ENCODE measurements at regions not wholly inside any gene's neighbourhood (a gene's known extent, or its start where the extent isn't known, plus 50 kb on each side); places are given as distances from the start of the nearest gene placed in this dataset.

DNA sequence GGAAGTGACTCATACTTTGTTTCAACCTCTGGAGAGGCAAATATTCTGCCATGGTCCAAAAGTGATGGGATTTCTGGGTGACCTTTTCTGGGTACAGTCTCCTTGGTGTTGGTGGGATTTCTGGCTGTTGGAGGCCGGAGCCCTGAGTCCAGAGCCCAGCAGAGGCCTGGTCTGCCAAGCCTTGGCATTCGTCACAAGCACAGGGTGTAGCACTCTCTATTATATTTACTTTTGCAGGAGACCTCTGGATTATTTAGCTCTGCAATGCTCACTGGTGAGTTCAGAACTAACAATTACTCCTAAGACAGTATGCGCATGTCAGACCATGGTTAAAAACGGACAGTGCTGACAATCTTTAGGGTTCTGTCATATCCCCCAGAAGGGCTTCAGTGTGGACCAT lies 201.6 kb upstream of the TWIST2 start:
- H3K27me3 Mint-ChIP-seq (ENCODE audit: low read depth, poor library complexity) = peaks cover 6% of the 10 kb centered on the region
- DNase-seq = no peak
- H3K27ac Mint-ChIP-seq = no peak overlapping the region
- H3K9me3 Mint-ChIP-seq = peaks cover 3% of the 10 kb centered on the region
- TF ChIP-seq, protein P1, sequence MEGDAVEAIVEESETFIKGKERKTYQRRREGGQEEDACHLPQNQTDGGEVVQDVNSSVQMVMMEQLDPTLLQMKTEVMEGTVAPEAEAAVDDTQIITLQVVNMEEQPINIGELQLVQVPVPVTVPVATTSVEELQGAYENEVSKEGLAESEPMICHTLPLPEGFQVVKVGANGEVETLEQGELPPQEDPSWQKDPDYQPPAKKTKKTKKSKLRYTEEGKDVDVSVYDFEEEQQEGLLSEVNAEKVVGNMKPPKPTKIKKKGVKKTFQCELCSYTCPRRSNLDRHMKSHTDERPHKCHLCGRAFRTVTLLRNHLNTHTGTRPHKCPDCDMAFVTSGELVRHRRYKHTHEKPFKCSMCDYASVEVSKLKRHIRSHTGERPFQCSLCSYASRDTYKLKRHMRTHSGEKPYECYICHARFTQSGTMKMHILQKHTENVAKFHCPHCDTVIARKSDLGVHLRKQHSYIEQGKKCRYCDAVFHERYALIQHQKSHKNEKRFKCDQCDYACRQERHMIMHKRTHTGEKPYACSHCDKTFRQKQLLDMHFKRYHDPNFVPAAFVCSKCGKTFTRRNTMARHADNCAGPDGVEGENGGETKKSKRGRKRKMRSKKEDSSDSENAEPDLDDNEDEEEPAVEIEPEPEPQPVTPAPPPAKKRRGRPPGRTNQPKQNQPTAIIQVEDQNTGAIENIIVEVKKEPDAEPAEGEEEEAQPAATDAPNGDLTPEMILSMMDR (IDR thresholded peaks at IDR 0.05) = no peak
- no peaks in the 10 kb centered on the region for H3K36me3 Mint-ChIP-seq (ENCODE audit: low read depth)
- no peak overlapping the region for H3K4me3 Mint-ChIP-seq
- H3K4me1 Mint-ChIP-seq = peaks cover 17% of the 10 kb centered on the region

GRCh38 chr2:238646803-238647202 lies 201.1 kb upstream of the TWIST2 start:
- no peak overlapping the region for H3K27ac Mint-ChIP-seq
- H3K27me3 Mint-ChIP-seq (ENCODE audit: low read depth, poor library complexity) = peaks cover 6% of the 10 kb centered on the region
- TF ChIP-seq, protein P1 (IDR thresholded peaks at IDR 0.05) = no peak
- peaks cover 17% of the 10 kb centered on the region for H3K4me1 Mint-ChIP-seq
- H3K9me3 Mint-ChIP-seq = peaks cover 3% of the 10 kb centered on the region
- no peak overlapping the region for H3K4me3 Mint-ChIP-seq
- H3K36me3 Mint-ChIP-seq (ENCODE audit: low read depth) = no peaks in the 10 kb centered on the region
- no peak for DNase-seq

DNA sequence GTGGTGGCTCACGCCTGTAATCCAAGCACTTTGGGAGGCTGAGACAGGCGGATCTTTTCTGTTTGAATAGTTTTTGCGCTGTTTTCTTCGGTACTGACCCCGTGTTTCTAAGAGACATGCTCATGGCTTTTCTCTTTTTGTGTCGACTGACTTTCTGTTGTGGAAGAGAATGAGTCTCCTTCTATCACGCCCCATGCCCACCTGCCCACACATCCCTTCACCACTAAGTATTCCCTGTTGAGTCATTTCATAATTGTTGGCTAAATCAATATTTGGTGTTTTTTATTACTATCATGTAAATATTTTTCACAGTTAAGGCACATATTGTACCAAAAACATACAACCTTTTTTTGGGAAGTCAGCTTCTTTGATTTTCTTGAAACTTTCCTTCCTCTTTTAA lies 198.8 kb upstream of the TWIST2 start:
- Mint-ChIP-seq H3K27ac (no peak overlapping the region), H3K9me3 (peaks cover 3% of the 10 kb centered on the region), H3K36me3 (ENCODE audit: low read depth) (no peaks in the 10 kb centered on the region), H3K4me3 (no peak overlapping the region), H3K4me1 (peaks cover 25% of the 10 kb centered on the region), H3K27me3 (ENCODE audit: low read depth, poor library complexity) (peaks cover 6% of the 10 kb centered on the region)
- no peak for DNase-seq
- TF ChIP-seq, protein P1 (IDR thresholded peaks at IDR 0.05) = no peak

DNA sequence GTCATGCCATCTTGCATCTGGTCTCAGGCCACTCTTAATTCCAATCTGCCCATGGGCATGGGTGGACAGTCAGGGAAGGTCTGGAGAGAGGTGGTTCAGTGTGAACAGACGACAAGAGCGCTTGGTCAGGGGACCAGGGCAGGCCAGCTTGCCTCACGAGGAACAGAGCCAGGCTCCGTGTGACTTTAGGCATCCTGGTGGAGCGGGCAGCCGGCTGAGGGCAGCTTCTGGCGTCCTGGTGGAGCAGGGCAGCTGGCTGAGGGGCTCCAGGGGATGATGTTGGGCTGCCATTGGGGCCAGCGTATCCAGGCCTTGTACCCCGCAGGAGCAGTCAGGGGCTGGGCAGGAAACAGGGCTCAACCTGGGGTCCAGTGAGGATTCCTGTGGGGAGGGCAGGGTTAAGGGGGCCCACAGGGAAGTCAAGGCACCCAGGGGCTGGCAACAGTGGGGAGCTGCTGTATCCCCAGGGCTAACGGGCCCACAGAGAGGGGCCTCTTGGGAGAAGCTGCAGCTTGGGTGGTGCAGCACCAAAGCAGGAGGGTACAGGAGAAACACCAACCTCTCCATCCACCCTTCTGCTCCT lies 197.9 kb upstream of the TWIST2 start:
- Mint-ChIP-seq H3K27ac (no peak overlapping the region), H3K36me3 (ENCODE audit: low read depth) (no peaks in the 10 kb centered on the region), H3K9me3 (peaks cover 3% of the 10 kb centered on the region), H3K27me3 (ENCODE audit: low read depth, poor library complexity) (peaks cover 6% of the 10 kb centered on the region), H3K4me1 (peaks cover 25% of the 10 kb centered on the region), H3K4me3 (no peak overlapping the region)
- no peak for DNase-seq
- TF ChIP-seq, protein P1 (IDR thresholded peaks at IDR 0.05) = no peak

- H3K27ac Mint-ChIP-seq = no peak overlapping the region
- H3K9me3 Mint-ChIP-seq = peaks cover 3% of the 10 kb centered on the region
- H3K27me3 Mint-ChIP-seq (ENCODE audit: low read depth, poor library complexity) = peaks cover 6% of the 10 kb centered on the region
- DNase-seq = no peak
- no peaks in the 10 kb centered on the region for H3K36me3 Mint-ChIP-seq (ENCODE audit: low read depth)
- H3K4me3 Mint-ChIP-seq = no peak overlapping the region
- TF ChIP-seq, protein P1 (IDR thresholded peaks at IDR 0.05) = no peak
- peaks cover 30% of the 10 kb centered on the region for H3K4me1 Mint-ChIP-seq
Measured at GRCh38 chr2:238650536-238650935, 197.3 kb upstream of the TWIST2 start.

- Mint-ChIP-seq H3K27me3 (ENCODE audit: low read depth, poor library complexity) (peaks cover 4% of the 10 kb centered on the region), H3K4me3 (no peak overlapping the region), H3K27ac (no peak overlapping the region), H3K36me3 (ENCODE audit: low read depth) (no peaks in the 10 kb centered on the region), H3K9me3 (peaks cover 3% of the 10 kb centered on the region), H3K4me1 (peaks cover 33% of the 10 kb centered on the region)
- TF ChIP-seq, protein P1 (IDR thresholded peaks at IDR 0.05) = no peak
- no peak for DNase-seq
Measured at GRCh38 chr2:238651306-238652052, 196.4 kb upstream of the TWIST2 start.
